Endothelial cell of umbilical vein (primary cell): ENCODE measurements at regions not wholly inside any gene's neighbourhood (a gene's known extent, or its start where the extent isn't known, plus 50 kb on each side); places are given as distances from the start of the nearest gene placed in this dataset.

Experiments
- CTCF ChIP-seq, 2 donors: IDR thresholded peaks; 1 replicate in 1 of 2; 2 replicates in 1 of 2; pipeline ENCODE4 v1.5.1; 2011; ENCODE audit warnings: low read length in 2 of 2, mild to moderate bottlenecking in 2 of 2, moderate library complexity in 2 of 2, control low read depth in 1 of 2, inconsistent platforms in 1 of 2, low read depth in 1 of 2; ENCODE audit not compliant: insufficient read depth in 1 of 2; ENCODE audit errors: extremely low read depth in 1 of 2
- MAX ChIP-seq: IDR thresholded peaks from 2 replicates; pipeline ENCODE4 v1.6.1; 2011; ENCODE audit not compliant: insufficient read depth, insufficient read length
- POLR2A ChIP-seq: IDR thresholded peaks from 2 replicates; pipeline ENCODE4 v1.6.1; 2012; ENCODE audit warnings: low read depth, mild to moderate bottlenecking, control low read depth, low read length
- POLR2AphosphoS5 ChIP-seq: IDR thresholded peaks from 2 replicates; pipeline ENCODE4 v1.6.1; 2012; ENCODE audit warnings: low read depth, mild to moderate bottlenecking, control low read depth, low read length, moderate library complexity; ENCODE audit not compliant: insufficient read depth

GRCh38 chr7:26534649-26535482, 243.2 kb downstream of the SNX10 start:
- TF ChIP-seq CTCF (IDR thresholded peaks at IDR 0.05; ENCODE audit: extremely low read depth in 1 of 2, insufficient read depth in 1 of 2, low read depth in 1 of 2, low read length in 2 of 2) (no peak), POLR2A (no peak), MAX (no peak), POLR2AphosphoS5 (no peak)
